OCI-LY1 (cell line): ENCODE measurements at regions not wholly inside any gene's neighbourhood (a gene's known extent, or its start where the extent isn't known, plus 50 kb on each side); places are given as distances from the start of the nearest gene placed in this dataset.

ENCODE experiments used
- CTCF ChIP-seq: fragments of 200-600 bp; sonication (generic), shearing (Covaris generic); IDR thresholded peaks from 2 replicates; pipeline ENCODE4 v1.5.1; 2017; ENCODE audit warnings: mild to moderate bottlenecking, antibody characterized with exemption, low read length, moderate library complexity, mixed read lengths
- EZH2 ChIP-seq: fragments of 200-600 bp; sonication (generic), shearing (Covaris generic); IDR thresholded peaks from 2 replicates; pipeline ENCODE4 v1.8.0; 2017; ENCODE audit warnings: borderline replicate concordance, mixed run types, mild to moderate bottlenecking, antibody characterized with exemption, low read length, moderate library complexity, mixed read lengths

- TF ChIP-seq CTCF, result no peak
- no peak for TF ChIP-seq EZH2
Measured at GRCh38 chr7:69450456-69450855, 147.8 kb upstream of the AUTS2 start.
